GM12891 (cell line): ENCODE measurements at regions not wholly inside any gene's neighbourhood (a gene's known extent, or its start where the extent isn't known, plus 50 kb on each side); places are given as distances from the start of the nearest gene placed in this dataset.
"Not testable (repeated sequence)": the region's sequence is repeated elsewhere in the genome, so short reads cannot be mapped to it uniquely, and the experiment has no call there.

Experiments
- PAX5 ChIP-seq: IDR thresholded peaks from 2 replicates; pipeline ENCODE4 v1.6.1; 2011; ENCODE audit warnings: low read length, moderate library complexity, mild to moderate bottlenecking; ENCODE audit not compliant: insufficient read depth, severe bottlenecking
- POLR2A ChIP-seq: IDR thresholded peaks from 2 replicates; pipeline ENCODE4 v1.6.1; 2011; ENCODE audit warnings: low read depth, low read length, control low read depth
- POLR2AphosphoS5 ChIP-seq: IDR thresholded peaks from 2 replicates; pipeline ENCODE4 v1.6.1; 2011; ENCODE audit warnings: low read depth, low read length, control low read depth
- POU2F2 ChIP-seq: IDR thresholded peaks from 2 replicates; pipeline ENCODE4 v1.6.1; 2011; ENCODE audit warnings: low read depth, mild to moderate bottlenecking, control low read depth, low read length, moderate library complexity
- SPI1 ChIP-seq: IDR thresholded peaks from 2 replicates; pipeline ENCODE4 v1.6.1; 2011; ENCODE audit warnings: low read depth, low read length, control low read depth
- TAF1 ChIP-seq: IDR thresholded peaks from 2 replicates; pipeline ENCODE4 v1.6.1; 2011; ENCODE audit warnings: low read depth, low read length, control low read depth

DNA sequence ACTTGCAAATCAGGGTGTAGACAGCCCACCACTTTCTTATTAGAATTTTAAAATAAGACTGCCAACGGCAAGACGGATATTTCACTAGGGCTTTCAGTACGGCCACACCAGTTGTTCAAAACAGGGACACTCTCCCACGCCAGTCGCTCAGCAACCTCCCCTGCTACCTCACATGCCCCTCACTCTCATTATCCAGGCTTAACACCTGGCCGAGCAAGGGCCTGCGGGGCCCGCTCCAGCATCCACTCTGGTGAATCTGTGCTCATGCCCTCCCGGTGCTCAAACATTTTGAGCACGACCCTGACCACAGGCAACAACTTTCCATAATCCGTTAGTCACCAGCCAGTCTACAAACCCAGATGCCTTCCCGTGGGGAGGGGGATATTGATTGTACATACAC, 209.5 kb downstream of the NPIPA8 start:
- TF ChIP-seq POLR2A, TAF1, POLR2AphosphoS5, SPI1, POU2F2, PAX5: not testable (repeated sequence)
